ENCODE measurements at regions not wholly inside any gene's neighbourhood (a gene's known extent, or its start where the extent isn't known, plus 50 kb on each side); places are given as distances from the start of the nearest gene placed in this dataset.

DNA sequence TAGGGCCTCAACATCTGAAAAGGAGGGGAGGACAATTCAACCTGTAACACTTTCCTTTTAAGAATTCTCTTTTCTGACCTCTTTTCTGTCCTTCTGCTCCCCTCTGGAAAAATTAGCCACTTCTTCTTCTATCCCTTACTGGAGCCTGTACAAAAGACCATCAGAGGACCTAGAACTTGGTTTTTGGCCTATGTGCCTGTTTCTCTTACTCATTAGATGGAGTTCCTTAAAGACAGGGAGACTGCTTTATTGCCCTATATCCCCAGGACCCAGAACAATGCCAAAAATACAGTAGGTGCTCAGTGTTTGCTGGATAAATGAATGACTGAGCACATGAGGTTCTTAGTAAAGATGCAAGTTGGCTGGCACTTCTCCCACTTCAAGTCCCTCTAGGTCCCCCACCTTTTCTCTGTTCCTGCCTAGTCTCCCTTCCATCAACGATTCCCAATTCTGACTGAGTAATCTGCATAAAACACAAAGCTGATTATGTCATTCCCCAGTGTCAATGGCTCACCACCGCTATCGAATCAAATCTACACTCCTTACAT, 114.2 kb downstream of the DDX1 start:
- in situ Hi-C loops (cut with MboI; ENCODE audit: low pct_ligation_motif_present in 1 of 4, low pct_unique_long_range_greater_than_20kb in 1 of 4, low sequenced_read_pairs in 3 of 4) = no loop called here

GRCh38 chr2:15706424-15706823, 114.8 kb downstream of the DDX1 start:
- in situ Hi-C loops (cut with MboI; ENCODE audit: low pct_ligation_motif_present in 1 of 4, low pct_unique_long_range_greater_than_20kb in 1 of 4, low sequenced_read_pairs in 3 of 4) = no loop called here
- Histone ChIP-seq H3K4me3 (no peak overlapping the region), H3K36me3 (no peaks in the 10 kb centered on the region), H3K9me3 (no peaks in the 10 kb centered on the region), H3K4me1 (no peaks in the 10 kb centered on the region), H3K27ac (no peak overlapping the region), H3K27me3 (no peaks in the 10 kb centered on the region)
- intact Hi-C loops (cut with DNase I; ENCODE audit: low total_unique reads) = loop anchor here (5.0 to 10.0 kb wide), 2 partner anchors 1109 to 1672 kb away; no protein-coding TSS in a partner anchor
- DNase-seq = no peak
- TF ChIP-seq EP300 (IDR thresholded peaks at IDR 0.05; ENCODE audit: low read depth) (no peak), POLR2AphosphoS5 (IDR thresholded peaks at IDR 0.05) (no peak), CTCF (IDR thresholded peaks at IDR 0.05) (no peak), POLR2A (IDR thresholded peaks at IDR 0.05) (no peak)

More for the DNA sequence above, 114.2 kb downstream of the DDX1 start:
- no peaks in the 10 kb centered on the region for H3K36me3 ChIP-seq
- H3K4me3 ChIP-seq = no peak overlapping the region
- H3K27ac ChIP-seq = no peak overlapping the region
- intact Hi-C loops (cut with DNase I; ENCODE audit: low total_unique reads) = loop anchor here (5.0 to 10.0 kb wide), 2 partner anchors 1109 to 1671 kb away; no protein-coding TSS in a partner anchor
- no peaks in the 10 kb centered on the region for H3K27me3 ChIP-seq
- peaks cover 0 to 4% (median 2%) of the 10 kb centered on the region in 4 donors for H3K4me1 ChIP-seq
- WGBS, 2 donors (ENCODE audit: low coverage in 1 of 2) = 86 to 91% methylated on average over 3 of the region's 3 CpGs
- TF ChIP-seq POLR2AphosphoS5 (IDR thresholded peaks at IDR 0.05) (no peak), POLR2A (IDR thresholded peaks at IDR 0.05) (no peak), EP300 (IDR thresholded peaks at IDR 0.05; ENCODE audit: low read depth) (no peak), CTCF (IDR thresholded peaks at IDR 0.05) (no peak)
- DNase-seq = no peak
- no peaks in the 10 kb centered on the region for H3K9me3 ChIP-seq

DNA sequence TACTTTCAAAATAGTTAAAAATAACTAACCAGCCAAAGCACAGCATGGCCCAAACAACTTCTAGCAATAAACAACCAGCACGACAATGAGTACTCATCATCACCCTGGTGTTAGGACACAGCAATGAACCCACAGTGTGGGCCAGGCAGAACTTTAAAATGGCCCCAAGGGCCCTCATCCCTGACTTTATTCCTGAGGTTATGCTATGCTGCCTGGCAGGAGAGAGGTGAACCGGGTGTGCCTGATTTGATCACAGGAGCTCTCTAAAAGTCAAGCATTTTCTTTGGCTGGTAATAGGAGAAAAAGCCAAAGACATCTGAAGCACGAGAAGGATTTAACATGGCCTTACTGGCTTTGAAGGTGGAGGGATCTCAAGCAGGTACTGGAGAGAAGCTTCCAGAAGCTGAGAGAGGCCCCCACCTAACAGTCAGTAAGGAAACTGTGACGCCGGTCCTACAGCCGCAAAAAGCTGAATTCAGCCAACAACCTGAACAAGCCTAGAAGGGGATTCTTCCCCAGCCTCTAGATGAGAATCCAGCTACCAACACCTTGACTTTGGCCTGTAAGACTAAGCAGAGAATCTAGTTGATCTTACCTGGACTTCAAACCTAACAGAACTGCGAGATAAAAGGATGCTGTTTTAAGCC, 115.4 kb downstream of the DDX1 start:
- in situ Hi-C loops (cut with MboI; ENCODE audit: low pct_ligation_motif_present in 1 of 4, low pct_unique_long_range_greater_than_20kb in 1 of 4, low sequenced_read_pairs in 3 of 4) = no loop called here
- intact Hi-C loops (cut with DNase I; ENCODE audit: low total_unique reads) = loop anchor here (5.0 to 10.0 kb wide), 2 partner anchors 1110 to 1672 kb away; no protein-coding TSS in a partner anchor
- no peaks in the 10 kb centered on the region for H3K27me3 ChIP-seq
- no peaks in the 10 kb centered on the region for H3K4me1 ChIP-seq
- no peaks in the 10 kb centered on the region for H3K9me3 ChIP-seq
- no peak for DNase-seq
- no peak overlapping the region for H3K4me3 ChIP-seq
- no peak for TF ChIP-seq POLR2AphosphoS5 (IDR thresholded peaks at IDR 0.05)
- no peak for TF ChIP-seq POLR2A (IDR thresholded peaks at IDR 0.05)
- TF ChIP-seq CTCF (IDR thresholded peaks at IDR 0.05) = no peak
- no peak for TF ChIP-seq EP300 (IDR thresholded peaks at IDR 0.05; ENCODE audit: low read depth)
- WGBS, 2 donors (ENCODE audit: low coverage in 1 of 2) = 87 to 97% methylated on average over 2 to 7 of the region's 7 CpGs
- no peak overlapping the region for H3K27ac ChIP-seq
- no peaks in the 10 kb centered on the region for H3K36me3 ChIP-seq

GRCh38 chr2:15708161-15708560, 116.5 kb downstream of the DDX1 start:
- no peak for DNase-seq
- Histone ChIP-seq H3K36me3 (no peaks in the 10 kb centered on the region), H3K27me3 (no peaks in the 10 kb centered on the region), H3K4me1 (no peaks in the 10 kb centered on the region), H3K4me3 (no peak overlapping the region), H3K9me3 (no peaks in the 10 kb centered on the region), H3K27ac (no peak overlapping the region)
- intact Hi-C loops (cut with DNase I; ENCODE audit: low total_unique reads) = loop anchor here (5.0 to 10.0 kb wide), 2 partner anchors 1111 to 1673 kb away; no protein-coding TSS in a partner anchor
- in situ Hi-C loops (cut with MboI; ENCODE audit: low pct_ligation_motif_present in 1 of 4, low pct_unique_long_range_greater_than_20kb in 1 of 4, low sequenced_read_pairs in 3 of 4) = no loop called here
- TF ChIP-seq CTCF (IDR thresholded peaks at IDR 0.05) (no peak), POLR2AphosphoS5 (IDR thresholded peaks at IDR 0.05) (no peak), POLR2A (IDR thresholded peaks at IDR 0.05) (no peak), EP300 (IDR thresholded peaks at IDR 0.05; ENCODE audit: low read depth) (no peak)
- 83 to 86% methylated on average over 4 to 5 of the region's 5 CpGs for WGBS, 2 donors (ENCODE audit: low coverage in 1 of 2)

Measured in transverse colon (tissue), 4 donors.